ENCODE measurements at regions not wholly inside any gene's neighbourhood (a gene's known extent, or its start where the extent isn't known, plus 50 kb on each side); places are given as distances from the start of the nearest gene placed in this dataset.

GRCh38 chr2:200741468-200742202 is 70.1 kb upstream of the BZW1 start:
- in situ Hi-C loops (cut with HindIII; ENCODE audit: extremely low pct_ligation_motif_present, low pct_unique_long_range_greater_than_20kb) = loop anchor here (5.0 kb wide), 2 partner anchors 34 to 71 kb away; partner anchors contain the start of gene BZW1
- TF ChIP-seq TEAD3 (CRISPR knock-in tag; optimal IDR thresholded peaks at IDR 0.05; ENCODE audit: borderline replicate concordance) = peak; percentile 97
- no peak for TF ChIP-seq ZNF567 (CRISPR knock-in tag; IDR thresholded peaks at IDR 0.05; ENCODE audit: borderline replicate concordance)
- 0 out of 2 replicates have a peak, but pooled peaks have one; percentile 52 for TF ChIP-seq ZNF557 (CRISPR knock-in tag; IDR thresholded peaks at IDR 0.05)
- 0 out of 2 replicates have a peak, but pooled peaks have one; percentile 38 for TF ChIP-seq DR1 (CRISPR knock-in tag; IDR thresholded peaks at IDR 0.05)
- 0 out of 2 replicates have a peak, but pooled peaks have one; percentile 78 for TF ChIP-seq ZFP37 (CRISPR knock-in tag; IDR thresholded peaks at IDR 0.05; ENCODE audit: borderline replicate concordance)
- peak; percentile 49; the same call in 1 of the 2 replicates for TF ChIP-seq ZNF317 (CRISPR knock-in tag; IDR thresholded peaks at IDR 0.05)
- no peak for TF ChIP-seq MIXL1 (CRISPR knock-in tag; IDR thresholded peaks at IDR 0.05)
- peak; percentile 53; the same call in 1 of the 2 replicates for TF ChIP-seq AHR (CRISPR knock-in tag; IDR thresholded peaks at IDR 0.05)
- no peak for TF ChIP-seq ZNF550 (CRISPR knock-in tag; IDR thresholded peaks at IDR 0.05; ENCODE audit: borderline replicate concordance)
- TF ChIP-seq CTCF (CRISPR knock-in tag; IDR thresholded peaks at IDR 0.05) = peak; percentile 32; the same call in 1 of the 2 replicates
- 0 out of 2 replicates have a peak, but pooled peaks have one; percentile 30 for TF ChIP-seq ARID3A (IDR thresholded peaks at IDR 0.05; ENCODE audit: low read depth, low read length)
- peak; percentile 52; the same call in 1 of the 2 replicates for TF ChIP-seq ZNF605 (CRISPR knock-in tag; IDR thresholded peaks at IDR 0.05)
- peak; percentile 67; the same call in 1 of the 2 replicates for TF ChIP-seq CAMTA2 (CRISPR knock-in tag; IDR thresholded peaks at IDR 0.05; ENCODE audit: borderline replicate concordance)
- TF ChIP-seq NCOR1 (IDR thresholded peaks at IDR 0.05; ENCODE audit: borderline replicate concordance, low read length) = peak; percentile 22; the same call in 1 of the 2 replicates
- no peak for TF ChIP-seq MYNN (CRISPR knock-in tag; IDR thresholded peaks at IDR 0.05; ENCODE audit: low read depth)
- TF ChIP-seq HOXA9 (CRISPR knock-in tag; IDR thresholded peaks at IDR 0.05; ENCODE audit: borderline replicate concordance) = peak; percentile 70; the same call in 1 of the 2 replicates
- no peak for TF ChIP-seq ZNF761 (CRISPR knock-in tag; conservative IDR thresholded peaks at IDR 0.05)

More at GRCh38 chr2:200741468-200742202, 70.1 kb upstream of the BZW1 start:
- no peaks in the 10 kb centered on the region for H4K20me1 ChIP-seq (ENCODE audit: insufficient read depth, low read length)
- DNase-seq (ENCODE audit: low spot score) (peak; percentile 87), FAIRE-seq (peak; percentile 97), ATAC-seq (peak; percentile 95)
- H3K4me2 ChIP-seq (ENCODE audit: low read depth, low read length) = peak overlapping the region; percentile 82
- H2AFZ ChIP-seq (ENCODE audit: low read length) = peak overlapping the region; percentile 52
- peak overlapping the region; percentile 69 for H3K27ac ChIP-seq (ENCODE audit: extremely low read length, insufficient read depth, low read length)
- H3K36me3 ChIP-seq (replicated peaks in 1 of 2; ENCODE audit: control insufficient read depth in 1 of 2, insufficient read depth in 2 of 2, low read length in 2 of 2) = no peaks in the 10 kb centered on the region
- peak overlapping the region; percentile 50 for H3K9ac ChIP-seq (ENCODE audit: insufficient read depth, low read depth, low read length)
- peaks cover 41% of the 10 kb centered on the region for H3K4me1 ChIP-seq (ENCODE audit: insufficient read depth, low read length)
- intact Hi-C loops (cut with micrococcal nuclease; ENCODE audit: unreplicated experiment) = loop anchor here (1.0 to 10.0 kb wide), 3 partner anchors 15 to 143 kb away; partner anchors contain the start of genes BZW1, NIF3L1 and PPIL3
- peak overlapping the region; percentile 12 to 65 (median 35); a peak in 5 of 6 replicates for H3K4me3 ChIP-seq (replicated peaks in 1 of 3; ENCODE audit: insufficient read depth in 1 of 3, low read depth in 2 of 3, low read length in 3 of 3)
- H3K79me2 ChIP-seq (ENCODE audit: insufficient read depth, low read length) = no peaks in the 10 kb centered on the region
- CTCF ChIA-PET (ENCODE audit: low intra/inter-chr PET ratio, low total read pairs) = no interaction called here
- 3% methylated on average over 6 of the region's 8 CpGs for WGBS (ENCODE audit: low lambda C conversion rate)
- POLR2A ChIA-PET = interaction anchor here (0.6 to 5.0 kb wide), 23 partner anchors 10 to 435 kb away, joined by 3 to 53 read pairs (median 5); partner anchors contain the start of genes AOX1, BZW1, CLK1 and KCTD18
- peaks cover 0 to 16% of the 10 kb centered on the region in 2 experiments; a peak in 2 of 5 replicates for H3K27me3 ChIP-seq (ENCODE audit: control insufficient read depth in 1 of 2, insufficient read depth in 2 of 2, low read length in 2 of 2)
- BruUV-seq (replicated peaks) = no TSS peak
- H3K9me3 ChIP-seq (ENCODE audit: low read length) = no peaks in the 10 kb centered on the region

Measured in HepG2 (cell line).